ENCODE measurements at regions not wholly inside any gene's neighbourhood (a gene's known extent, or its start where the extent isn't known, plus 50 kb on each side); places are given as distances from the start of the nearest gene placed in this dataset.
"Not testable (repeated sequence)": the region's sequence is repeated elsewhere in the genome, so short reads cannot be mapped to it uniquely, and the experiment has no call there.

DNA sequence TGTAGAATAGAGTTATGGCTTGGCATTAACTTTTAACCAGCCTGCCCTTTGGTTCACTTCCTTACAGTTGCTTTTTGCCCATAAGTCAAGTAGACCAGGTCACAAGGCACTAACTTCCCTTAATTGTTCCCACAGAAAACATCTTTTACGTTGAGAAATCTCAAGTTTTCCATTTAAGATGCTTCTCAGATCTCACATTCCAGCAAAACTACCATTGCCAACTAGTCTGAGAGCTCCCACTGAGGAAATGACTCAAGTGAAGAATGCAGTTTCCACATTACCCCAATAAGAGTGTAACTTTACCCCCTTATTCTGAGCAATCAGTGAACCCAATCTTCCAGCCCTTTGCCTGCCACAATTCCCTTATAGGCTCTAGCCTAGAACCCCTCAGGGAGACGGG, 502.2 kb upstream of the OLFM3 start:
- DNase-seq, result no peak

DNA sequence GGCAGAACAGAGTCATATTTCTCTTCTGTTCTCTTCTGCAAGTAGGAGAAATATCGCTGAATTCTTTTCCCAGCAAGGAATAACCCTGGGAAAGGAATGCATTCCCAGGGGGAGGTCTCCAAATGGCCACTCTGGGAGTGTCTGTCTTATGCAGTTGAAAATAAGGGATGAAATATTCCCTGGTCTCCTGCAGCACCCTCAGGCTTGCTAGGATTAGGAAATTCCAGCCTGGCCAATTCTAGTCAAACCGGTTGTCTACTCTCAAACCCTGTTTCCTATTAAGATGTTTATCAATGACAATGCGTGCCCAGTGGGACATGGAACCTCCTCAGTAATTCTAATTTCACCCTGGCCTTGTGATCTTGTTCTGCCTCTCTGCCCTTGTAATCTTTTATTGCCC, 501.1 kb upstream of the OLFM3 start:
- not testable (repeated sequence) for DNase-seq

DNA sequence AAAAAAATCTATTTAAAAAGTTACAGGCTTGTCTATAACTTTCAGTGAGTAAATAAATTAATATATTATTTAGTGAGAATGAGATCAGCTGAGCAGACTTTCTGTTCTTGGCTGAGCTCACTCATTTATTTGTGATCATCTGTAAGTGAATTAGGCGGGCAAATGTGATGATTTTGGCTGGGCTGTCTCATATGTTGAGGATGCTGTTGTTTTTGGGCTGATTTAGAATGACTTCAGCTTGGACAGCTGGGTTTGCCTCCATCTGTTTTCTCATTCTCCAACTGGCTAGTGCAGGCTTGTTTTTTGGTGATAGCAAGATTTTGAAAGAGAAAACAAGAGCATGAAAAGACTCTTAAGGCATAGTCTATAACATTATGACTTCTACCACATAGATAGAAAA, 475.8 kb upstream of the OLFM3 start:
- DNase-seq, result no peak

DNA sequence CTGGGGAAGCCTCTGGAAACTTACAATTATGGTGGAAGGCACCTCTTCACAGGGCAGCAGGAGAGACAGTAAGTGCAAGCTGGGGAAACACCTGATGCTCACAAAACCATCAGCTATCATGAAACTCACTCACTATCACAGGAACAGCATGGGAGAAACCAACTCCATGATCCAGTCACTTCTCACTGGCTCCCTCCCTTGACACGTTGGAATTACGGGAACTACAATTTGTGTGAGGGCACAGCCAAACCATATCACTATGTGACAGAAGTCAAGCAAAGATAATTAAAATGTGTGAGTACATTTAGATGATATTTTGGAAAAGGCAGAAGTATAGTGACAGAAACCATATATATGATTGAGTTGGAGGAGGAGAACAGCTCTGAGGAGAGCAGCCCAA, 474.0 kb upstream of the OLFM3 start:
- DNase-seq, result no peak

DNA sequence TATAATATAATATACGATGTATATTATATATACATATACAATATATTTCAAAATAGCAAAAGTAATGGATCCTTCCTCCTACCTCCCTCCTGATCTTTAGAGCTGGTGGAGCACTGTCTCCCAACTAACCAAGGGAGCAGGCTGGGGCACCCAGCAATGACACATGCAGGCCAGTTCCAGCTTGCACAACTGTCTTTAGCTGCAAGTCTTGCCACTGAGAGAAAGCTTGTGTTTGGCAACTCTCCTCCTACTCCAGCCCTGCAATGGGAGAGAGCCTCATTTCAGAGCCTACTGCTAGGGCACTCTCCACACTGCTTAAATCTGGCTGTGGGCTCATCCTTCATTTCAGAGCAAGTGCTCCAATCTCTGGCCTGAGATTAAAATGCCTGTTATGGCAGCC, 469.8 kb upstream of the OLFM3 start:
- DNase-seq, result no peak

DNA sequence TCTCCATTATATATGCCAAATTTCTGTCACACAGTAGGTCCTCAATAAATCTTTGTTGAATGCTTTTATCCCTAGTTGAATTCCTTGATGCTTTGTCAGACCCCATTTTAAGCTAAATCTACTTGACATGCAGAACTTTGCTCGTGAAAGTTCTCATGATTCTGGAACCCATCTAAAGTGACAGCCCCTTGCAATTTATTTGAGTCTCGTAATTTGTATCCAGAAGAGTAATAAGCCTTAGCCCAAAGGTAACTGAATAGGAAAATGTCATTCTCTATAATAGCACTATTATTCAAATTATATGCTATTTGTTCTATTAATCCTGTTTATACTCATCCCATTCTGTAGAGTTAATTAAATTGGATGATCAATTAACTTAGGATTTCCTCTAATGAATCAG, 466.6 kb upstream of the OLFM3 start:
- DNase-seq, result no peak

DNA sequence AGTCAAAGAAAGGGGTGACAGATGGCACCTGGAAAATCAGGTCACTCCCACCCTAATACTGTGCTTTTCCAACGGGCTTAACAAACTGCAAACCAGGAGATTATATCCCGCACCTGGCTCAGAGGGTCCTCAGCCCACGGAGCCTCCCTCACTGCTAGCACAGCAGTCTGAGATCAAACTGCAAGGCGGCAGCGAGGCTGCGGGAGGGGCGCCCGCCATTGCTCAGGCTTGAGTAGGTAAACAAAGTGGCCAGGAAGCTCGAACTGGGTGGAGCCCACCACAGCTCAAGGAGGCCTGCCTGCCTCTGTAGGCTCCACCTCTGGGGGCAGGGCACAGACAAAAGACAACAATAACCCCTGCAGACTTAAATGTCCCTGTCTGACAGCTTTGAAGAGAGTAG, 445.6 kb upstream of the OLFM3 start:
- not testable (repeated sequence) for DNase-seq

DNA sequence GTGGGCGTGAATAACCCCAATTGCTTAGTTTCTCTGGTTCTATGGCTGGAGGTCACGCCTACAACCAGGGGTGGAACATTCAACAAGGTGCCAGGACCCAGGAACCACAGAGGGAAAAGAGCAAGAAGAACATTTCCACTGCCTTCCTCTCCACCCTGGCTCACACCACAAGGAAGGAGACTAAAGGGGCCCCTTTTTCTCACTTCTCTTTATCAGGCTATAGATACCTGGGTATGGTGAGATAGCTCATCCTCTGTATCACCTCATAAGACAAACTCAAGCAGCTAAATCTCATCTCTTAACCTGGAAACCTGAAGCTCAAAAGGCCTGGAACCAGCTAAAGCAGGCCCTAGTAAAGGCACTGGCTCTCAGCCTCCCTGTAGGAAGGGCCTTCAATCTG, 438.8 kb upstream of the OLFM3 start:
- no peak for DNase-seq

DNA sequence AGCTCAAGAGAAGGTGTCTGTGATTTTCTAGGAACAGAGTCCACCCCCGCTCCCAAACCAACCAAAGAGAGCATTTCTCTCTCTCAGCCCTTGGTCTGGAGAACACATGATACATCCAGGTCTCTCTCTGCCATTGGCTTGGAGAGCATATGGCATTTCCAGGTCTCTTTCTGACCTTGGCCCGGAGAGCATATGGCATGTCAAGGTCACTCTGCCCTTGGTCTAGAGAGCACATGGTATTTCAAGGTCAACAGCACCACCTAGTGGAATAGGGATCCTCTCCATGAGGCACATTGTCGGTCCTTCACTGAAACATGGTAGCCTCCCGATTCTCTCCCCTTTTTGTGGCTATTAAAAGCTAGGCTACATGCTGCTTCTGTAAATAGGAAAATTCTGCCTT, 437.7 kb upstream of the OLFM3 start:
- peak; percentile 15 for DNase-seq

DNA sequence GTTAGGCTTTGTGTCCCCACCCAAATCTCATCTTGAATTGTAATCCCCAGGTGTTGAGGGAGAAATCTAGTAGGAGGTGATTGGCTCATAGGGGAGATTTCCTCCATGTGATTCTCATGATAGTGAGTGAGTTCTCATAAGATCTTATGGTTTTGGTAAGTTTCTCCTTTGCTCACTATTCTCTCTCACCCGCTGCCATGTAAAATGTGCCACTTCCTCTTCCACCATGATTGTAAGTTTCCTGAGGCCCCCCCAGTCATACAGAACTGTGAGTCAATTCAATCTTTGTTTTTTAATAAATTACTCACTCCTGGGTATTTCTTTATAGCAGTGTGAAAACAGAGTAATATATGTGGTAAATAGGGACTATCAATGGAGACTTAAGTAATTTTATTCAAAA, 434.5 kb upstream of the OLFM3 start:
- no peak for DNase-seq

DNA sequence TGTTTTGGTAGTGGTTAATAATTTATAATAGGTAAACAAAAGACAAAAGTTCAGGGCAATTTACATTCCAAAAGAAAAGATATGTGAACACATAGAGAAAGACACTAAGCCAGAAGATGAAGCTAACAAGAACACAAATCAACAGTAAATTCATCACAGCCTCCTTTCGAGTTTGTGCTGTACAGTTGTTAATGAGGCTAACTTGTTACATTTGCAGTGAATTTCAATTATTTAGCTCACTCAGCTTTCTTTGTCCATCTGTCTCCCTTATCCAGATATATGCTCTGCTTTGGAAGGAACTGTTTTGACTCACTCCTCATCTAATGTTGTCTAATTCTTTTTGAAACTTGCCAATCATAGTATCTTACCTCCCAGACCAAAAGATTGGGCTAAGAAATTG, 423.3 kb upstream of the OLFM3 start:
- no peak for DNase-seq
